ENCODE measurements at regions not wholly inside any gene's neighbourhood (a gene's known extent, or its start where the extent isn't known, plus 50 kb on each side); places are given as distances from the start of the nearest gene placed in this dataset.
A peak's percentile ranks its signal among the peaks of the same experiment; 100 is the strongest.

- peaks cover 5% of the 10 kb centered on the region for H3K9me3 Mint-ChIP-seq
- no peak overlapping the region for H2AFZ ChIP-seq (replicated peaks)
- no peaks in the 10 kb centered on the region for H3K79me2 ChIP-seq (ENCODE audit: low read depth)
- no peaks in the 10 kb centered on the region for H3K9me3 ChIP-seq (ENCODE audit: low read depth)
- no peaks in the 10 kb centered on the region for H4K20me1 ChIP-seq (ENCODE audit: low read depth)
- no peaks in the 10 kb centered on the region for H3K36me3 Mint-ChIP-seq
- H3K36me3 ChIP-seq, result no peaks in the 10 kb centered on the region
- no peak overlapping the region for H3K4me3 ChIP-seq
- no peak for DNase-seq (ENCODE audit: low spot score)
- no peak overlapping the region for H3K4me2 ChIP-seq
- H3K4me3 Mint-ChIP-seq, result no peak overlapping the region
- peaks cover 21% of the 10 kb centered on the region for H3K4me1 ChIP-seq
- no peak overlapping the region for H3K27ac ChIP-seq
- no peak for TF ChIP-seq EZH2phosphoT487 (IDR thresholded peaks at IDR 0.05)
- TF ChIP-seq EZH2 (IDR thresholded peaks at IDR 0.05), result no peak
- no peak for TF ChIP-seq CTCF (IDR thresholded peaks at IDR 0.05)
- no peaks in the 10 kb centered on the region for H3F3A ChIP-seq (ENCODE audit: low read depth)
- H3K27me3 ChIP-seq, result no peaks in the 10 kb centered on the region
- no peaks in the 10 kb centered on the region for H3K4me1 Mint-ChIP-seq
- H3K9ac ChIP-seq, result no peak overlapping the region
- H3K27me3 Mint-ChIP-seq (ENCODE audit: insufficient read depth, low read depth), result peaks cover 5% of the 10 kb centered on the region
- no peak overlapping the region for H3K27ac Mint-ChIP-seq
These were observed 298.4 kb downstream of the INHBA start for GRCh38 chr7:41404375-41405074.

GRCh38 chr7:41403291-41403690, 299.6 kb downstream of the INHBA start:
- Mint-ChIP-seq H3K9me3 (peaks cover 5% of the 10 kb centered on the region), H3K4me3 (no peak overlapping the region), H3K27me3 (ENCODE audit: insufficient read depth, low read depth) (peaks cover 5% of the 10 kb centered on the region), H3K27ac (no peak overlapping the region), H3K4me1 (no peaks in the 10 kb centered on the region), H3K36me3 (no peaks in the 10 kb centered on the region)
- TF ChIP-seq EZH2 (IDR thresholded peaks at IDR 0.05) (no peak), EZH2phosphoT487 (IDR thresholded peaks at IDR 0.05) (no peak), CTCF (IDR thresholded peaks at IDR 0.05) (no peak)
- no peaks in the 10 kb centered on the region for H3K36me3 ChIP-seq
- no peaks in the 10 kb centered on the region for H3F3A ChIP-seq (ENCODE audit: low read depth)
- H4K20me1 ChIP-seq (ENCODE audit: low read depth), result no peaks in the 10 kb centered on the region
- no peaks in the 10 kb centered on the region for H3K79me2 ChIP-seq (ENCODE audit: low read depth)
- H3K9ac ChIP-seq, result no peak overlapping the region
- H3K4me3 ChIP-seq, result no peak overlapping the region
- no peaks in the 10 kb centered on the region for H3K9me3 ChIP-seq (ENCODE audit: low read depth)
- H3K4me1 ChIP-seq, result peaks cover 21% of the 10 kb centered on the region
- H3K4me2 ChIP-seq, result peak overlapping the region; percentile 12
- no peak overlapping the region for H3K27ac ChIP-seq
- H3K27me3 ChIP-seq, result no peaks in the 10 kb centered on the region
- peak; percentile 57 for DNase-seq (ENCODE audit: low spot score)
- no peak overlapping the region for H2AFZ ChIP-seq (replicated peaks)

GRCh38 chr7:41401833-41402232, 301.1 kb downstream of the INHBA start:
- no peak overlapping the region for H3K4me3 ChIP-seq
- no peaks in the 10 kb centered on the region for H3K79me2 ChIP-seq (ENCODE audit: low read depth)
- TF ChIP-seq EZH2phosphoT487 (IDR thresholded peaks at IDR 0.05) (no peak), EZH2 (IDR thresholded peaks at IDR 0.05) (no peak), CTCF (IDR thresholded peaks at IDR 0.05) (no peak)
- H2AFZ ChIP-seq (replicated peaks), result peak overlapping the region; percentile 46
- H3K4me1 Mint-ChIP-seq, result no peaks in the 10 kb centered on the region
- no peak overlapping the region for H3K27ac Mint-ChIP-seq
- H3K36me3 Mint-ChIP-seq, result no peaks in the 10 kb centered on the region
- H3K9ac ChIP-seq, result no peak overlapping the region
- no peaks in the 10 kb centered on the region for H4K20me1 ChIP-seq (ENCODE audit: low read depth)
- no peaks in the 10 kb centered on the region for H3K9me3 ChIP-seq (ENCODE audit: low read depth)
- no peak overlapping the region for H3K27ac ChIP-seq
- no peak overlapping the region for H3K4me2 ChIP-seq
- DNase-seq (ENCODE audit: low spot score), result no peak
- H3F3A ChIP-seq (ENCODE audit: low read depth), result no peaks in the 10 kb centered on the region
- H3K27me3 ChIP-seq, result no peaks in the 10 kb centered on the region
- H3K9me3 Mint-ChIP-seq, result peaks cover 5% of the 10 kb centered on the region
- peaks cover 5% of the 10 kb centered on the region for H3K27me3 Mint-ChIP-seq (ENCODE audit: insufficient read depth, low read depth)
- H3K4me1 ChIP-seq, result peaks cover 21% of the 10 kb centered on the region
- no peak overlapping the region for H3K4me3 Mint-ChIP-seq
- H3K36me3 ChIP-seq, result no peaks in the 10 kb centered on the region

Data from neural progenitor cell (in vitro differentiated cells).